ENCODE measurements at regions not wholly inside any gene's neighbourhood (a gene's known extent, or its start where the extent isn't known, plus 50 kb on each side); places are given as distances from the start of the nearest gene placed in this dataset.

GRCh38 chr3:152156880-152157279 is 111.8 kb upstream of the MBNL1 start:
- H2AFZ ChIP-seq (ENCODE audit: low read depth, low read length) = no peak overlapping the region
- no peaks in the 10 kb centered on the region for H3K36me3 ChIP-seq (ENCODE audit: insufficient read depth, low read length)
- DNase-seq (no peak), ATAC-seq (ENCODE audit: insufficient read depth, low read depth) (no peak)
- H4K20me1 ChIP-seq (ENCODE audit: insufficient read depth, low read length) = no peaks in the 10 kb centered on the region
- no peak for TF ChIP-seq EZH2 (IDR thresholded peaks at IDR 0.05; ENCODE audit: borderline replicate concordance, low read depth, low read length, severe bottlenecking)
- TF ChIP-seq, protein P1, sequence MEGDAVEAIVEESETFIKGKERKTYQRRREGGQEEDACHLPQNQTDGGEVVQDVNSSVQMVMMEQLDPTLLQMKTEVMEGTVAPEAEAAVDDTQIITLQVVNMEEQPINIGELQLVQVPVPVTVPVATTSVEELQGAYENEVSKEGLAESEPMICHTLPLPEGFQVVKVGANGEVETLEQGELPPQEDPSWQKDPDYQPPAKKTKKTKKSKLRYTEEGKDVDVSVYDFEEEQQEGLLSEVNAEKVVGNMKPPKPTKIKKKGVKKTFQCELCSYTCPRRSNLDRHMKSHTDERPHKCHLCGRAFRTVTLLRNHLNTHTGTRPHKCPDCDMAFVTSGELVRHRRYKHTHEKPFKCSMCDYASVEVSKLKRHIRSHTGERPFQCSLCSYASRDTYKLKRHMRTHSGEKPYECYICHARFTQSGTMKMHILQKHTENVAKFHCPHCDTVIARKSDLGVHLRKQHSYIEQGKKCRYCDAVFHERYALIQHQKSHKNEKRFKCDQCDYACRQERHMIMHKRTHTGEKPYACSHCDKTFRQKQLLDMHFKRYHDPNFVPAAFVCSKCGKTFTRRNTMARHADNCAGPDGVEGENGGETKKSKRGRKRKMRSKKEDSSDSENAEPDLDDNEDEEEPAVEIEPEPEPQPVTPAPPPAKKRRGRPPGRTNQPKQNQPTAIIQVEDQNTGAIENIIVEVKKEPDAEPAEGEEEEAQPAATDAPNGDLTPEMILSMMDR (IDR thresholded peaks at IDR 0.05; ENCODE audit: borderline replicate concordance, extremely low read depth, low read length, poor library complexity, severe bottlenecking) = no peak
- no peak overlapping the region for H3K4me3 ChIP-seq (ENCODE audit: low read depth in 1 of 2, low read length in 2 of 2)
- H3K9me3 ChIP-seq (ENCODE audit: insufficient read depth, low read length, severe bottlenecking) = no peaks in the 10 kb centered on the region
- H3K27me3 ChIP-seq (ENCODE audit: insufficient read depth, low read length, poor library complexity) = no peaks in the 10 kb centered on the region
- no peak overlapping the region for H3K4me2 ChIP-seq (ENCODE audit: insufficient read depth, low read length)
- H3K27ac ChIP-seq (ENCODE audit: low read length) = no peak overlapping the region
- H3K9ac ChIP-seq (ENCODE audit: low read depth, low read length) = no peak overlapping the region
- no peaks in the 10 kb centered on the region for H3K4me1 ChIP-seq (ENCODE audit: insufficient read depth, low read length)
- no peaks in the 10 kb centered on the region for H3K79me2 ChIP-seq (ENCODE audit: insufficient read depth, low read length)

GRCh38 chr3:152157337-152157736 is 111.4 kb upstream of the MBNL1 start:
- ATAC-seq (ENCODE audit: insufficient read depth, low read depth) = no peak
- H3K27me3 ChIP-seq (ENCODE audit: insufficient read depth, low read length, poor library complexity) = no peaks in the 10 kb centered on the region
- no peaks in the 10 kb centered on the region for H3K36me3 ChIP-seq (ENCODE audit: insufficient read depth, low read length)
- H3K27ac ChIP-seq (ENCODE audit: low read length) = no peak overlapping the region
- no peak for TF ChIP-seq EZH2 (IDR thresholded peaks at IDR 0.05; ENCODE audit: borderline replicate concordance, low read depth, low read length, severe bottlenecking)
- TF ChIP-seq, protein P1 (IDR thresholded peaks at IDR 0.05; ENCODE audit: borderline replicate concordance, extremely low read depth, low read length, poor library complexity, severe bottlenecking) = no peak
- no peak overlapping the region for H3K4me3 ChIP-seq (ENCODE audit: low read depth in 1 of 2, low read length in 2 of 2)
- no peaks in the 10 kb centered on the region for H3K9me3 ChIP-seq (ENCODE audit: insufficient read depth, low read length, severe bottlenecking)
- no peaks in the 10 kb centered on the region for H4K20me1 ChIP-seq (ENCODE audit: insufficient read depth, low read length)
- H3K4me2 ChIP-seq (ENCODE audit: insufficient read depth, low read length) = no peak overlapping the region
- no peaks in the 10 kb centered on the region for H3K79me2 ChIP-seq (ENCODE audit: insufficient read depth, low read length)
- no peaks in the 10 kb centered on the region for H3K4me1 ChIP-seq (ENCODE audit: insufficient read depth, low read length)
- no peak for DNase-seq
- no peak overlapping the region for H3K9ac ChIP-seq (ENCODE audit: low read depth, low read length)
- H2AFZ ChIP-seq (ENCODE audit: low read depth, low read length) = no peak overlapping the region

DNA sequence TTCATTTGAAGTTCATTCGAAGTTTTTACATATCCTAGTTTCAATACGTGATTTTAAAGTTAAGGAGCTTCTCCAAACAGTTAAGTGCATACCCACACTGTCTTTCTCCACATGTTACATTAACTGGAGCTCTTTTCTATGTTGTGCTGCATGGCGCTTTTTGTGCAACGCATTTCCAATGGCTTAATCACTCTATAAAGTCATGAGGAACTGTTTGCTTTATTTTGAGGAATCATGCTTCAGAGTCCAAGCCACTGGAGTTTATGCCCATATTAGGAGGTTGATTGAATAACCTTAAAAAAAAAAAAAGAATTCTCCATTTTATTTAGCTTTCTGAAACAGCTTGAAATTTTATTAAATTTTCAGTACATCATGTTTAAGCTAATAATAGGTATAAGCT is 109.4 kb upstream of the MBNL1 start:
- Histone ChIP-seq H3K4me3 (ENCODE audit: low read depth in 1 of 2, low read length in 2 of 2) (no peak overlapping the region), H3K36me3 (ENCODE audit: insufficient read depth, low read length) (no peaks in the 10 kb centered on the region), H3K9ac (ENCODE audit: low read depth, low read length) (no peak overlapping the region), H3K79me2 (ENCODE audit: insufficient read depth, low read length) (no peaks in the 10 kb centered on the region), H3K27me3 (ENCODE audit: insufficient read depth, low read length, poor library complexity) (no peaks in the 10 kb centered on the region), H4K20me1 (ENCODE audit: insufficient read depth, low read length) (no peaks in the 10 kb centered on the region), H3K4me2 (ENCODE audit: insufficient read depth, low read length) (no peak overlapping the region), H3K27ac (ENCODE audit: low read length) (no peak overlapping the region), H3K9me3 (ENCODE audit: insufficient read depth, low read length, severe bottlenecking) (no peaks in the 10 kb centered on the region), H2AFZ (ENCODE audit: low read depth, low read length) (no peak overlapping the region), H3K4me1 (ENCODE audit: insufficient read depth, low read length) (no peaks in the 10 kb centered on the region)
- ATAC-seq (ENCODE audit: insufficient read depth, low read depth) (no peak), DNase-seq (no peak)
- TF ChIP-seq, protein P1 (IDR thresholded peaks at IDR 0.05; ENCODE audit: borderline replicate concordance, extremely low read depth, low read length, poor library complexity, severe bottlenecking) = no peak
- no peak for TF ChIP-seq EZH2 (IDR thresholded peaks at IDR 0.05; ENCODE audit: borderline replicate concordance, low read depth, low read length, severe bottlenecking)

Measured in DND-41 (cell line).